SK-N-SH treated with all-trans-retinoic acid at 6 μM for 48 hours (cell line): ENCODE measurements at regions not wholly inside any gene's neighbourhood (a gene's known extent, or its start where the extent isn't known, plus 50 kb on each side); places are given as distances from the start of the nearest gene placed in this dataset.

Source experiments
- ATAC-seq: fragments of 200-7000 bp; cut with Tn5 transposase; 3 replicates; pipeline ENCODE4 v1.9.1; 2020; ENCODE audit warnings: mild to moderate bottlenecking, moderate library complexity
- ARNTL ChIP-seq: fragments of 450-650 bp; formaldehyde crosslinking; IDR thresholded peaks from 2 replicates; pipeline ENCODE4 v1.5.0; 2020; ENCODE audit warnings: low read depth, mild to moderate bottlenecking, moderate library complexity, borderline replicate concordance
- CSDC2 ChIP-seq: fragments of 250-450 bp; sonication (Bioruptor Pico); IDR thresholded peaks from 2 replicates; pipeline ENCODE4 v1.5.0; 2020; ENCODE audit warnings: mild to moderate bottlenecking, moderate library complexity
- CSRNP3 ChIP-seq: fragments of 250-450 bp; sonication (Bioruptor Pico); IDR thresholded peaks from 2 replicates; pipeline ENCODE4 v1.5.1; 2021; ENCODE audit warnings: mild to moderate bottlenecking, moderate library complexity
- ESRRG ChIP-seq: fragments of 250-450 bp; sonication (Bioruptor Pico); IDR thresholded peaks from 2 replicates; pipeline ENCODE4 v1.6.1; 2021; ENCODE audit warnings: mild to moderate bottlenecking
- GLIS3 ChIP-seq: fragments of 250-450 bp; sonication (Bioruptor Pico); IDR thresholded peaks from 2 replicates; pipeline ENCODE4 v1.5.0; 2020; ENCODE audit warnings: mild to moderate bottlenecking, moderate library complexity
- ISL1 ChIP-seq: fragments of 250-450 bp; sonication (Bioruptor Pico); IDR thresholded peaks from 2 replicates; pipeline ENCODE4 v2.1.2; 2022; ENCODE audit warnings: mild to moderate bottlenecking, moderate library complexity
- OSR1 ChIP-seq: fragments of 250-450 bp; sonication (Bioruptor Pico); IDR thresholded peaks from 2 replicates; pipeline ENCODE4 v1.8.0; 2022; ENCODE audit warnings: moderate library complexity, mild to moderate bottlenecking, inconsistent platforms
- PPARA ChIP-seq: fragments of 250-450 bp; sonication (Bioruptor Pico); IDR thresholded peaks from 2 replicates; pipeline ENCODE4 v1.5.0; 2020; ENCODE audit warnings: mild to moderate bottlenecking, borderline replicate concordance
- RARB ChIP-seq: fragments of 250-450 bp; sonication (Bioruptor Pico); IDR thresholded peaks from 2 replicates; pipeline ENCODE4 v1.8.0; 2021; ENCODE audit warnings: mild to moderate bottlenecking, moderate library complexity
- TCF4 ChIP-seq: fragments of 250-450 bp; sonication (Bioruptor Pico); IDR thresholded peaks from 2 replicates; pipeline ENCODE4 v1.8.0; 2021; ENCODE audit warnings: mild to moderate bottlenecking, moderate library complexity, borderline replicate concordance
- TOX ChIP-seq: fragments of 250-450 bp; sonication (Bioruptor Pico); IDR thresholded peaks from 2 replicates; pipeline ENCODE4 v1.8.0; 2021; ENCODE audit warnings: mild to moderate bottlenecking, moderate library complexity, borderline replicate concordance
- ZC3H10 ChIP-seq: fragments of 250-450 bp; sonication (Bioruptor Pico); IDR thresholded peaks from 2 replicates; pipeline ENCODE4 v1.5.1; 2021; ENCODE audit warnings: mild to moderate bottlenecking, moderate library complexity
- ZFP3 ChIP-seq: fragments of 250-450 bp; sonication (Bioruptor Pico); IDR thresholded peaks from 2 replicates; pipeline ENCODE4 v1.5.0; 2020; ENCODE audit warnings: mild to moderate bottlenecking, moderate library complexity
- ZFP30 ChIP-seq: fragments of 450-650 bp; formaldehyde crosslinking; IDR thresholded peaks from 2 replicates; pipeline ENCODE4 v1.5.0; 2022; ENCODE audit warnings: mild to moderate bottlenecking, moderate library complexity
- ZNF565 ChIP-seq: fragments of 450-650 bp; formaldehyde crosslinking; conservative IDR thresholded peaks from 2 replicates; pipeline ENCODE4 v1.5.0; 2020; ENCODE audit warnings: low read depth, mild to moderate bottlenecking, moderate library complexity
- ZNF70 ChIP-seq: fragments of 450-650 bp; formaldehyde crosslinking; IDR thresholded peaks from 2 replicates; pipeline ENCODE4 v1.5.0; 2020; ENCODE audit warnings: mild to moderate bottlenecking, moderate library complexity
- ZNF8 ChIP-seq: fragments of 450-650 bp; formaldehyde crosslinking; IDR thresholded peaks from 2 replicates; pipeline ENCODE4 v1.5.0; 2020; ENCODE audit warnings: mild to moderate bottlenecking, moderate library complexity
- TF ChIP-seq, protein P1 (sequence below): fragments of 250-450 bp; sonication (Bioruptor Pico); IDR thresholded peaks from 2 replicates; pipeline ENCODE4 v1.8.0; 2021; ENCODE audit warnings: low read depth, mild to moderate bottlenecking, moderate library complexity, borderline replicate concordance
- TF ChIP-seq, protein P2 (sequence below): fragments of 250-450 bp; sonication (Bioruptor Pico); IDR thresholded peaks from 2 replicates; pipeline ENCODE4 v1.5.1; 2020; ENCODE audit warnings: low read depth, mild to moderate bottlenecking, moderate library complexity
- TF ChIP-seq, protein P3 (sequence below): fragments of 250-450 bp; sonication (Bioruptor Pico); IDR thresholded peaks from 2 replicates; pipeline ENCODE4 v1.8.0; 2020; ENCODE audit warnings: mild to moderate bottlenecking, moderate library complexity, borderline replicate concordance
- TF ChIP-seq, protein P4 (sequence below): fragments of 250-450 bp; sonication (Bioruptor Pico); IDR thresholded peaks from 2 replicates; pipeline ENCODE4 v1.5.0; 2020; ENCODE audit warnings: mild to moderate bottlenecking, moderate library complexity

DNA sequence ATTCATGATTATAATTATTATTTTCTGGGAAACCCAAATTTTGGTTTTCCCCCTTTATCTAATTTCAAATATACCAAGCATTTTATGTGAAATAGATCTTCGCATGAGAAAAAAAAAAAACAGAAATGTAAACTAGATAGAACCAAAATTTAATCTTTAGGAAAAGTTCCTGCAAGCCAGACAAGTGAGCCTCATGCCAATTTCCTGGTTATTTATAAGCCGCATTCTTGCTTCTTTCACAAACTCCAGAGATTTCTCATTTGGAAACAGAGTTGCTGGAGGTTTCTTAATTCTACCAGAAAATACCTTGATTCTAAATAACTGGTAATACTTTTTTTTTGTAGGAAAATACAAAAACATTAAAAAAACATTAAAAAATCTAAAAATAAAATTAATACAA lies 690.4 kb upstream of the IGFBP3 start:
- ATAC-seq = no peak

DNA sequence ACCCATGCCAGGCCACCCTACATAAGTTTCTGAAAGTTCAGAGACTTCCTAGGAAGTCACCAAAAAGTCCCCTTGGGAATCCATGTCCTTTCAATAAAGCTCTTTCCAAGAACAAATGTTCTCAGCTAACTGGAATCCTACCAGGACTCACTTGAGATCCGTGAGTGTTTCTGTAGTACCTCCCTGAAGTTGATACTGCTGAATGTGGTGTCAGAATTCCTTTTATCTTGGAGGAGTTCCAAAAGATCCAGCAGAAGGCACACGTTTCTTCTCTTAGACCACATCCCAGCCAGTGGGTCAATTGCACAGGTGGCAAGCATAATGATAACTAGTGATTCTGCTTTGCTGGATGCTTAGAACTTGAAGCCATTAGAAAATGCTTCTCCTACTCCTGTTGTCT lies 689.7 kb upstream of the IGFBP3 start:
- no peak for ATAC-seq
- TF ChIP-seq ZNF565 (CRISPR knock-in tag) = no peak
- TF ChIP-seq TCF4 (CRISPR knock-in tag) = no peak
- no peak for TF ChIP-seq ZNF70 (CRISPR knock-in tag)
- no peak for TF ChIP-seq ZNF8
- no peak for TF ChIP-seq ZFP3
- TF ChIP-seq, protein P1, sequence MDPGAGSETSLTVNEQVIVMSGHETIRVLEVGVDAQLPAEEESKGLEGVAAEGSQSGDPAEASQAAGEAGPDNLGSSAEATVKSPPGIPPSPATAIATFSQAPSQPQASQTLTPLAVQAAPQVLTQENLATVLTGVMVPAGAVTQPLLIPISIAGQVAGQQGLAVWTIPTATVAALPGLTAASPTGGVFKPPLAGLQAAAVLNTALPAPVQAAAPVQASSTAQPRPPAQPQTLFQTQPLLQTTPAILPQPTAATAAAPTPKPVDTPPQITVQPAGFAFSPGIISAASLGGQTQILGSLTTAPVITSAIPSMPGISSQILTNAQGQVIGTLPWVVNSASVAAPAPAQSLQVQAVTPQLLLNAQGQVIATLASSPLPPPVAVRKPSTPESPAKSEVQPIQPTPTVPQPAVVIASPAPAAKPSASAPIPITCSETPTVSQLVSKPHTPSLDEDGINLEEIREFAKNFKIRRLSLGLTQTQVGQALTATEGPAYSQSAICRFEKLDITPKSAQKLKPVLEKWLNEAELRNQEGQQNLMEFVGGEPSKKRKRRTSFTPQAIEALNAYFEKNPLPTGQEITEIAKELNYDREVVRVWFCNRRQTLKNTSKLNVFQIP = no peak
- TF ChIP-seq, protein P2, sequence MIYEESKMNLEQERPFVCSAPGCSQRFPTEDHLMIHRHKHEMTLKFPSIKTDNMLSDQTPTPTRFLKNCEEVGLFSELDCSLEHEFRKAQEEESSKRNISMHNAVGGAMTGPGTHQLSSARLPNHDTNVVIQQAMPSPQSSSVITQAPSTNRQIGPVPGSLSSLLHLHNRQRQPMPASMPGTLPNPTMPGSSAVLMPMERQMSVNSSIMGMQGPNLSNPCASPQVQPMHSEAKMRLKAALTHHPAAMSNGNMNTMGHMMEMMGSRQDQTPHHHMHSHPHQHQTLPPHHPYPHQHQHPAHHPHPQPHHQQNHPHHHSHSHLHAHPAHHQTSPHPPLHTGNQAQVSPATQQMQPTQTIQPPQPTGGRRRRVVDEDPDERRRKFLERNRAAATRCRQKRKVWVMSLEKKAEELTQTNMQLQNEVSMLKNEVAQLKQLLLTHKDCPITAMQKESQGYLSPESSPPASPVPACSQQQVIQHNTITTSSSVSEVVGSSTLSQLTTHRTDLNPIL = no peak
- TF ChIP-seq PPARA (CRISPR knock-in tag) = no peak
- no peak for TF ChIP-seq CSRNP3
- no peak for TF ChIP-seq TOX (CRISPR knock-in tag)
- TF ChIP-seq, protein P3, sequence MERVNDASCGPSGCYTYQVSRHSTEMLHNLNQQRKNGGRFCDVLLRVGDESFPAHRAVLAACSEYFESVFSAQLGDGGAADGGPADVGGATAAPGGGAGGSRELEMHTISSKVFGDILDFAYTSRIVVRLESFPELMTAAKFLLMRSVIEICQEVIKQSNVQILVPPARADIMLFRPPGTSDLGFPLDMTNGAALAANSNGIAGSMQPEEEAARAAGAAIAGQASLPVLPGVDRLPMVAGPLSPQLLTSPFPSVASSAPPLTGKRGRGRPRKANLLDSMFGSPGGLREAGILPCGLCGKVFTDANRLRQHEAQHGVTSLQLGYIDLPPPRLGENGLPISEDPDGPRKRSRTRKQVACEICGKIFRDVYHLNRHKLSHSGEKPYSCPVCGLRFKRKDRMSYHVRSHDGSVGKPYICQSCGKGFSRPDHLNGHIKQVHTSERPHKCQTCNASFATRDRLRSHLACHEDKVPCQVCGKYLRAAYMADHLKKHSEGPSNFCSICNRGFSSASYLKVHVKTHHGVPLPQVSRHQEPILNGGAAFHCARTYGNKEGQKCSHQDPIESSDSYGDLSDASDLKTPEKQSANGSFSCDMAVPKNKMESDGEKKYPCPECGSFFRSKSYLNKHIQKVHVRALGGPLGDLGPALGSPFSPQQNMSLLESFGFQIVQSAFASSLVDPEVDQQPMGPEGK = no peak
- no peak for TF ChIP-seq ESRRG (CRISPR knock-in tag)
- TF ChIP-seq, protein P4, sequence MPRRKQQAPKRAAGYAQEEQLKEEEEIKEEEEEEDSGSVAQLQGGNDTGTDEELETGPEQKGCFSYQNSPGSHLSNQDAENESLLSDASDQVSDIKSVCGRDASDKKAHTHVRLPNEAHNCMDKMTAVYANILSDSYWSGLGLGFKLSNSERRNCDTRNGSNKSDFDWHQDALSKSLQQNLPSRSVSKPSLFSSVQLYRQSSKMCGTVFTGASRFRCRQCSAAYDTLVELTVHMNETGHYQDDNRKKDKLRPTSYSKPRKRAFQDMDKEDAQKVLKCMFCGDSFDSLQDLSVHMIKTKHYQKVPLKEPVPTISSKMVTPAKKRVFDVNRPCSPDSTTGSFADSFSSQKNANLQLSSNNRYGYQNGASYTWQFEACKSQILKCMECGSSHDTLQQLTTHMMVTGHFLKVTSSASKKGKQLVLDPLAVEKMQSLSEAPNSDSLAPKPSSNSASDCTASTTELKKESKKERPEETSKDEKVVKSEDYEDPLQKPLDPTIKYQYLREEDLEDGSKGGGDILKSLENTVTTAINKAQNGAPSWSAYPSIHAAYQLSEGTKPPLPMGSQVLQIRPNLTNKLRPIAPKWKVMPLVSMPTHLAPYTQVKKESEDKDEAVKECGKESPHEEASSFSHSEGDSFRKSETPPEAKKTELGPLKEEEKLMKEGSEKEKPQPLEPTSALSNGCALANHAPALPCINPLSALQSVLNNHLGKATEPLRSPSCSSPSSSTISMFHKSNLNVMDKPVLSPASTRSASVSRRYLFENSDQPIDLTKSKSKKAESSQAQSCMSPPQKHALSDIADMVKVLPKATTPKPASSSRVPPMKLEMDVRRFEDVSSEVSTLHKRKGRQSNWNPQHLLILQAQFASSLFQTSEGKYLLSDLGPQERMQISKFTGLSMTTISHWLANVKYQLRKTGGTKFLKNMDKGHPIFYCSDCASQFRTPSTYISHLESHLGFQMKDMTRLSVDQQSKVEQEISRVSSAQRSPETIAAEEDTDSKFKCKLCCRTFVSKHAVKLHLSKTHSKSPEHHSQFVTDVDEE = no peak
- TF ChIP-seq GLIS3 (CRISPR knock-in tag) = no peak
- TF ChIP-seq, all 23 proteins: peak for 0

More for the DNA sequence above, 690.4 kb upstream of the IGFBP3 start:
- TF ChIP-seq PPARA (CRISPR knock-in tag) (no peak), TCF4 (CRISPR knock-in tag) (no peak), ZNF8 (no peak), ESRRG (CRISPR knock-in tag) (no peak), ARNTL (CRISPR knock-in tag) (no peak), CSDC2 (CRISPR knock-in tag) (no peak), ZC3H10 (no peak), OSR1 (CRISPR knock-in tag) (no peak), ZFP30 (CRISPR knock-in tag) (no peak), ZFP3 (no peak), ZNF70 (CRISPR knock-in tag) (no peak), ZNF565 (CRISPR knock-in tag) (no peak), ISL1 (CRISPR knock-in tag) (no peak), RARB (no peak), GLIS3 (CRISPR knock-in tag) (no peak), TOX (CRISPR knock-in tag) (no peak)
- TF ChIP-seq, protein P1 = no peak
